ENCODE measurements at regions not wholly inside any gene's neighbourhood (a gene's known extent, or its start where the extent isn't known, plus 50 kb on each side); places are given as distances from the start of the nearest gene placed in this dataset.

DNA sequence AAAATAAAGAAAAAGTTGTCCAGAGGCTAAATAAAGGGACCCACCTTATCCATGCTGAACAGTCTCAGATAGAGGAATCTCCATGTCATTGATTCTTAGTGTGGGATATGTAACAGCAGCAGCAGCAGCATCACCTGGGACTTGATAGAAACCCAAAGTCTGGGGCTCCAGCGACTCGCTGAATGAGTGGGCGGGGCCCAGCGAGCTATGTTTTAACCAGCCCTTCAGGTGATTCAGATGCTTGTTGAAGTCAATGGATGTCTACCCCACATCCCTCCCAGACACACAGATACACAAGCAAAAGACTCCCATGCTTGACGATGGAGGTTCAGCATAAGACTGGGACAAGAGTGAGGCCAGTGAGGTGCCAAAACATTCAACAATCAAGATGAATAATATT lies 298.6 kb downstream of the UBE3D start:
- TF ChIP-seq, protein P1, sequence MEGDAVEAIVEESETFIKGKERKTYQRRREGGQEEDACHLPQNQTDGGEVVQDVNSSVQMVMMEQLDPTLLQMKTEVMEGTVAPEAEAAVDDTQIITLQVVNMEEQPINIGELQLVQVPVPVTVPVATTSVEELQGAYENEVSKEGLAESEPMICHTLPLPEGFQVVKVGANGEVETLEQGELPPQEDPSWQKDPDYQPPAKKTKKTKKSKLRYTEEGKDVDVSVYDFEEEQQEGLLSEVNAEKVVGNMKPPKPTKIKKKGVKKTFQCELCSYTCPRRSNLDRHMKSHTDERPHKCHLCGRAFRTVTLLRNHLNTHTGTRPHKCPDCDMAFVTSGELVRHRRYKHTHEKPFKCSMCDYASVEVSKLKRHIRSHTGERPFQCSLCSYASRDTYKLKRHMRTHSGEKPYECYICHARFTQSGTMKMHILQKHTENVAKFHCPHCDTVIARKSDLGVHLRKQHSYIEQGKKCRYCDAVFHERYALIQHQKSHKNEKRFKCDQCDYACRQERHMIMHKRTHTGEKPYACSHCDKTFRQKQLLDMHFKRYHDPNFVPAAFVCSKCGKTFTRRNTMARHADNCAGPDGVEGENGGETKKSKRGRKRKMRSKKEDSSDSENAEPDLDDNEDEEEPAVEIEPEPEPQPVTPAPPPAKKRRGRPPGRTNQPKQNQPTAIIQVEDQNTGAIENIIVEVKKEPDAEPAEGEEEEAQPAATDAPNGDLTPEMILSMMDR (conservative IDR thresholded peaks at IDR 0.05; ENCODE audit: low read length): no peak
- TF ChIP-seq EZH2phosphoT487 (IDR thresholded peaks at IDR 0.05; ENCODE audit: borderline replicate concordance, low read depth, low read length): no peak
